Stimulated activated CD8-positive, alpha-beta memory T cell treated with anti-CD3 and anti-CD28 coated beads, Interleukin-7, amount 100 ng/mL, for 48 hours (primary cell): ENCODE measurements at regions not wholly inside any gene's neighbourhood (a gene's known extent, or its start where the extent isn't known, plus 50 kb on each side); places are given as distances from the start of the nearest gene placed in this dataset.
A peak's percentile ranks its signal among the peaks of the same experiment; 100 is the strongest.

Source experiments
- DNase-seq, 2 donors: peaks; one replicate each; pipeline ENCODE4 v3.0.0-alpha.2; 2020; ENCODE audit warnings: low read depth in 1 of 2; ENCODE audit errors: extremely low read depth in 1 of 2

DNA sequence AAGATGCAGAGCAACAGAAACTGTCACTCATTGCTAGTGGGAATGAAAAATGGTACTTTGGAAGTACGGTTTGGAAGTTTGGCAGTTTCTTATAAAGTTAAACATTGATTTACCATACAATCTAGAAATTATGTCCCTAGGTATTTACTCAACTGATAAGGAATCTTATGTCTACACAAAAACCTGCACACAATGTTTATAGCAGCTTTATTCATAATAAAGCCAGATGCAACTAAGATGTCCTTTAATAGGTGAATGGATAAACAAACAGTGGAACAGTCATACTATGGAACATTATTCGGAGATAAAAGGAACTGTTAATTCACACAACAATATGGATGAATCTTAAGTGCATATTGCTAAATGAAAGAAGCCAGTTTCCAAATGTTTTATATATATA lies 96.2 kb upstream of the SIRPA start:
- no peak for DNase-seq

DNA sequence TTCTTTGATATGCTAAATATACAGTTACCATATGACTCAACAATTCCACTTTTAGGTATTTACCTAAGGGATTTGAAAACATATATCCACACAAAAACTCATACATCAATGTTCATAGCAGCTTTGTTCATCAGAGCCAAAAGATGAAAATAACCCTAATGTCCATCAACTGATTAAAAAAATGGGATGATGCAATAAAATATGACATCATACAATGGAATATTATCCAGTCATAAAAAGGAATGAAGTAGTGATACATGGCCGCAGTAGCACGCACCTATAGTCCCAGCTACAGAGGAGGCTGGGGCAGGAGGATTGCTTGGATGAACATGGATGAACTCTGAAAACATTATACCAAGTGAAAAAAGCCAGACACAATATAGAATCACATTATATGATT lies 101.4 kb upstream of the SIRPA start:
- no peak for DNase-seq

DNA sequence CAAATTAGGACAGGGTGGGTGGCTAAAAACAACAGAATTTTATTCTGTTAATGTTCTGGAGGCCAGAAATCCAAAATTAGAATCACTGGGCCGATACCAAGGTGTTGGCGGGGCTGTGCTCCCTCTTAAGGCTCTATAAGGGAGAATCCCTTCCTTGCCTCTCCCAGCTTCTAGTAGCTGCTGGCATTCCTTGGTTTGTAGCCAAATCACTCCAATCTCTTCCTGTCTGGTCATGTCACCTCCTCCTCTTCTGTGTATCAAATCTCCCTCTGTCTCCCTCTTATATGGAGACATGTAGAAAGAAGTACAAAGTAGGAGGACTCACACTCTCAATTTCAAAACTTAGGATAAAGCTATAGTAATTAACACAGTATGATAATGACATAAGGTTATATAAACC lies 102.9 kb upstream of the SIRPA start:
- no peak for DNase-seq

DNA sequence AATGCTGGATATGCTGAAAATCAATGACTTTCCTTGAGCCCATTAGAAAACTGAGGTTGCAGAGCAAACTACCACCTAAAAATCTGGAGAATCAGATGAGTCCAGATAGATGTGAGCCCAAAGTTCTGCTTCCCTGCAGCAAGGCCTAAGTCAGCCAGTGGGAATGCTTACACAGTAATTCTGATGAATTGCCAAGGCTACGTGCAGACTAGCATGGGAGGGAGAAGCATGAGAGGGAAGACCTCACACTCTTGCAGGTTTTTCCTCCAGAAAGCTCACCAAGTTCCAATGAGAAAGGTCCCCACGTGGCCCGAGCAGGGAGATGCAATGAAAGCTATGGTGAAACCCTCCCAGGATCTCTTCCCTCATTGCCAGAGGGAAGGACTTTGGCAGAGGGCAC lies 104.8 kb upstream of the SIRPA start:
- no peak for DNase-seq

DNA sequence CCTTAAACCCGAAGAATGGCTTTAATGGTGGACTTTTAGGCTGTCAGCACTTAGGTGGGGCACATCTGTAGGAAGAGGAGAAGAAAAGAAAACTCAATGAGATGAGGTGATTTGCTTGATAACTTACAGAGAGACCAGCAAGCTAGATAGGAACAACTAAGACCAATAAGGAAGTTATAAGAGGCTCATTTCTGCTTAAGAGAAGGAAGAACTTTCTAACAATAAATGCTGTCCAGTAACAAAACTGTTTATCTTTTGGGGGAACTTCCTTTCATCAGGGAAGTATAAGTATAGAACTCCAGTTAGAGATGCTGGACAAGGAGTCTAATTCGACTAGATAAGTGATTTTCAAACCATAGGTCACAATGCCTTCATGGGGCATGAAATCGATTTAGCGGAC lies 107.2 kb upstream of the SIRPA start:
- DNase-seq = no peak

DNA sequence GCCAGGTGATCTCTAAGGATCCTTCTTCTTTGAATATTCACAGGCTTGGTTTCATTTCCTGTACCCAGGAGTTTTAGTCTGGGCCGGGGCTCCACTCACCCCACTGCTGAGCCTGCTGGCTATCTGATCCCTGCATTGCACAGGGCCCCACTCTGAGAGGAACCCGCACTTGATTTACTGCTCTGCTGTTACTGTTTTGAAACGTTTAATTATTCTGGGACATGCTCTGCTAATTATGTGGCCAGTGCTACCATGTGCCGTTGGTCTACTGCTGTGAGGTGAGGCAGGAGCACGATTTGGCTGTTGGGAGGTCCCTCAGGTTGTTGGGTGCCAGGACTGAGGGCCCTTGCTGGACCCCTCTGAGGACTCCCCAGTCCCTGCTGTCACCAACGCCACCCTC lies 108.7 kb upstream of the SIRPA start:
- DNase-seq = no peak

DNA sequence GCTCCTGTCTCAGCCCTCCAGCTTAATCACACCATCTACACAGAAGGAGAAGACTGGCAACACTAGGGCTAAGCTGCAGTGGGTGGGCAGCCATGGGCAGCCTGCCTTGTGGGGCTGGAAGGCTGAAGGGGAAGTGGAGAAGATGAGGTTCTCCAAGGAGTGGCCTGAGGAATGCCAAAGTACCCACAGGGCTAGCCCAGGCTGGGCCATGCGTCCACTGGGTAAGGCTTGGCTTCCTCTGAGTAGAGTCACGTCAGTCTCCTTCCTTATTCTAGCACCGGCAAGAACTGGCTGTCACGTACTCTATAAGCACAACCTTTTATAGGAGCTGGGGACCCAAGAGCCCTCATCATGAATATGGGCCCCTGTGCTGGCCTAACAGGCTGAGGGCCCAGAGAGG lies 110.6 kb upstream of the SIRPA start:
- no peak for DNase-seq

DNA sequence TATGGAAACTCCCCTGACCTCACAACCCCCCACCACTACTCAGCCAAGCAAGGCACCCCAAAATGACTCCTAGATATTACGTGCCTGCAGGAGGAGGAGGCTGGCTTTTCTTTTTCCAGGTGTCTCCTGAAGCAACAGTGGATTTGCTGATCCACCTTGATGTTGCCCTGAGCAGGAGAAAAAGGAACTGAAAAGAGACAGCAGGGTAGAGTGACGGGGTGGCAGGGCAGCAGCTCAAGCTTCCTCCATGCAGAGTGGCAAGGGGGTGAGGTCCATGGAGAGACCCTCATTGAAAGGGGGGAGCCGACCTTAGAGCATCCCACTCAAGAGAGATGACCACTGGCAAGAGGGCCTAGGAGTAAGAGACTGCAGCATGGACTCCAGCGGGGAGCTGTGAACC lies 112.0 kb upstream of the SIRPA start:
- DNase-seq = no peak

DNA sequence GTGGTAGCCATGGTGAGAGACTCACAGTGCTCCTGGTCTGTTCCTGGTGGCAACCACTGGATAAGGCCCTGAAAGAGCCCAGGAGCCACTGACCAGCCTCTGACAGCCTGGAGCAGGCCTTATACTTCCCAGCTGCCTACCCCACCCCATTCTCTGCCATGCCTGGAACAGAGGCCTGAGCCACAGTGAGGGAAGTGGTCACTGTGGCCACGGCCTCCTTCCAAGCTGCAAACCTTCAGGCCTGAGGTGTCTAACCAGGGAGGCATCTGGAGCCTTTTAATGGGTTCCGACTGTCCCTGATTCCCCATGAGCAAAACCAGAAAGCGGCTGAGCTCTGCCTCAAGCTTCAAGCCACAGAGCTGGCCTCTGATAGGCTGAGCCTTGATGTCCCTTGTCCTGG lies 113.0 kb upstream of the SIRPA start:
- DNase-seq = no peak

DNA sequence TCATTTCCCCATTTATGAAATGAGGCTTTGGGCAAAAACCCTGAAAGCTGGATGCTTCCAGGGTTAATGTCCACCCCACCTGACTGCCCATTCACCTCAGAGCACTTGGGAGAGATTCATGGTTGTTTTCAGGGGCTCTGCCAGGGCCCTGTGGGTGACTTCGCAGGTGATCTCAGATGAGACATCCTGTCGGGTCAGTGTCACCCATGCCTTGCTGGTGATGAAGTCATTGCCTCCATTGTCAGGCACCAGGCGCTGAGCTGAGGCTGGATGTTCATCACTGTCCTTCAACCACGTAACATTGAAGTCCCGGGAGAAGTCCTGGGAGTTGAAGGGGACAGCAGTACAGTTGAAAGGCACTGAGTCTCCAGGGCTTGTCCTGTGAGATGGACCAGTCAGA lies 115.6 kb upstream of the SIRPA start:
- DNase-seq = no peak

DNA sequence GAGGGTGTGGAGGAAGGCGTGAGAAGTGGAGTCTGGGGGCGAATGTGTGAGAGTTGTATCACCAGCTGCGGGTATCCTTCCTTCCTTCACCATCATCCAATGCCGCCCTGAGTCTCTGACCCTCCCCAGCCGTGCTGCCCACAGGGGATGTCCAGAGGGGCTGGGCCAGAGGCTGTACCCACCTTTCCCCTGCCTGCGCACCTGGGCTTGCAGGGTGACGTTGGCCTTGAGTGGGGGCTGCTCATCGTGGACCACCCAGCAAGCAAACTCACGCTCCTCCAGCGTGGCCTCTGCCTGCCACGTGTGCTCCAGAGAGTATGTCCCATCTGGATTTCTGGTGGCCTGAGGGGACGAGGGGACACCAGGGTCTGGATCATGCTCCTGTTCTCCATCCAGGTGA lies 116.9 kb upstream of the SIRPA start:
- DNase-seq = no peak

DNA sequence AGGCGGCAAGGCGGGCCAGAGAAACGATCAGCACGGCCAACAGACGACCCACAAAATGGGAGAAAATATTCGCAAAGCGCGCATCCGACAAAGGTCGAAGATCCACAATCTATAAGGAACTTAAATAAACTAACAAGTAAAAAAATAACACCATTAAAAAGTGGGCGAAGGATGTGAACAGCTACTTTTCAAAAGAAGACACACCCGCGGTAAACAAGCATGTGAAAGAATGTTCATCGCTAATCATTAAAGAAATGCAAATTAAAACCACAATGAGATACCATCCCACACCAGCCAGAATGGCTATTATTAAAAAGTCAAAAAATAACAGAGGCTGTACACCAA lies 117.8 kb upstream of the SIRPA start:
- DNase-seq = no peak

DNA sequence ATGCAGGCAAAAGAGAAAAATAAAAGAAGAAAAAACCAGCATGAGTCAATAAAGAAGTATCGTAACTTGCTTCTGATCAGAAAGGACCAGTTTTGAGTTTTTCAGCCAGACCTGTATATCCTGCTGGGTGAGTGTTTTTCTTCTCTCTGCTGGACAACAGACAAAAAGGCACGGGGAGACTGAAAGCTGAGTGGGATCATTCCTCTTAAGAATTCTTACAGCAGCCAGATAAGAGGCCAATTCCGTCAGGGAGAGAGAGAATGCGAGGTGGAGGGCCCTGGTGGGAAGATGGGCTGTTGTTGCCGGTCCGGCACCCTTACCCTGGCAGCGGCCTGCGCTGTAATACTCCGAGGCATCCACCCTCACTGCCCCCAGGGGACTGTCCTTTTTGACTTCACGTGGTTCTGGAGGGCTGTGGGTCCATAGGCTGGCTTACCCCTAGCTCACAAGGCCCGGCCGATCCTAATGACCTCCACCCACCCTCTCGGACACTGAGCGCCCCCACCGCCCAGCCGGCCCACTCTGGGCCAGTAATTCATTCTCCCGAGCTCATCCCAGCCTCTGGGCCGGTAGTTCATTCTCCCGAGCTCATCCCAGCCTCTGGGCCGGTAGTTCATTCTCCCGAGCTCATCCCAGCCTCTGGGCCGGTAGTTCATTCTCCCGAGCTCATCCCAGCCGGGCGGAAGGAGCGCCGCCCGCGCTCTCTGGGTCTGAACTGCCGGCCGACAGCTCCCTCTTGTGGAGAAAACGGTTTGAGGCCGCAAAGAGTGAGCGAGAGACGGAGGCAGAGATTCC lies 118.3 kb upstream of the SIRPA start:
- peak; percentile 53 to 67 for DNase-seq

DNA sequence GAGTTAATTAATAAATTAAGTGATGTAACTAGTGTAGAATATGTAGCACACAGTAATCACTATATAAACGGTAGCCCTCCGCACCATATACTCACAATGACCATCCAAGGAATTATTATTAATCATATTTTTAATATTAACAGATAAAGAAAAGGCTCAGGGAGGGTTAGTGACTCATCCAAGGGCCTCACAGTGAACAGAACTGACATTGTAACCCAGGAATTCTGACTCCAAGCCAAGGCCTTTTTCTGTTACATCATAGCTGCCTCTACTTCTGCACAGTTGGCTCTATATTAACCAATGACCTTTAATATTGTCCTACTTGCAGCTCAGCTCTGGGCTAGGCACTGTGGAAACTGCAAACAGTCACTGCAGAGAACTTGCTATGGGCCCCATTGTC lies 117.5 kb upstream of the SIRPG start:
- DNase-seq = no peak

DNA sequence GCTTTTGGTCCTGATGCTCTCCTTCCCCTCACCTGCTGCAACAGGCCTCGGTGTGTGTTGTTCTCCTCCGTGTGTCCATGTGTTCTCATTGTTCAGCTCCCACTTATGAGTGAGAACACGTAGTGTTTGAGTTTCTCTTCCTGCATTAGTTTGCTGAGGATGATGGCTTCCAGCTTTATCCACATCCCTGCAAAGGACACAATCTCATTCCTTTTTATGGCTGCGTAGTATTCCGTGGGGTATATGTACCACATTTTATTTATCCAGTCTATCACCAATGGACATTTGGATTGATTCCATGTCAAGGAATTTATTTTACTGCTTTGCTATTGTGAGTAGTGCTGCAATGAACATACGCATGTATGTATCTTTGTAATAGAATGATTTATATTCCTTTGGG lies 116.9 kb upstream of the SIRPG start:
- no peak for DNase-seq

DNA sequence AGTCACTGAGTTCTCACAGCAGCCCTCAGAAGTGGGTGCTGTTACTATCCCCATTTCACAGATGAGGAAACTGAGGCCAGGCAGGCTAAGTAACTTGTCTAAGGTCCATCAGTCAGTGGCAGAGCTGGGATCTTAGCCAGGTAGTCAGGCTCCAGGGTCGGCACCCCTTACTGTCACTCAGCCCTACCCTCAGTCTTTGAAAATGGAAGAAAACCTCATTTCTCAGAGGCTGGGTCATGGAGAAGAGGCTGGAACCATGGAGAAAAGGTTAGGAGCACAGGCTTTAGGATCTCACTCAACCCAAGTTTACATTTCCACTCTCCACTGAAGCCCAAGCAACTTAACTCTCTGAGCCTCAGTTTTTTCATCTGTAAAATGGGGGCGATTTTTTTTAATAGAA lies 116.2 kb upstream of the SIRPG start:
- DNase-seq = no peak

DNA sequence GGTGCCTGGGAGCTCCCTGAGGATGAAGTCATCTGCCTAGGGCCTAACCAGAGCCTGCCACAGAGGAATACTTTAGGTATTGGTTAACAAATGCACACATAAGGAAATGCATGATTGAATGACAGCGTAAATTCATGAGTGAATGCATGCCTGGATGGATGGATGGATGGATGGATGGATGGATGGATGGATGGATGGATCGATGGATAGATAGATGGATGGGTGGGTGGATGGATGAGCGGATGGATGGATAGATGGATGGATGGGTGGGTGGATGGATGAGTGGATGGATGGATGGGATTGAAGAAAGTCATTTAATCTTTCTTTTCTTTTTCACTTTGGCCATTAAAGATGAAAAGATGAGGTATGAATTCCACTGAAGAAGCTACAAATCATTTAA lies 111.9 kb upstream of the SIRPG start:
- no peak for DNase-seq

DNA sequence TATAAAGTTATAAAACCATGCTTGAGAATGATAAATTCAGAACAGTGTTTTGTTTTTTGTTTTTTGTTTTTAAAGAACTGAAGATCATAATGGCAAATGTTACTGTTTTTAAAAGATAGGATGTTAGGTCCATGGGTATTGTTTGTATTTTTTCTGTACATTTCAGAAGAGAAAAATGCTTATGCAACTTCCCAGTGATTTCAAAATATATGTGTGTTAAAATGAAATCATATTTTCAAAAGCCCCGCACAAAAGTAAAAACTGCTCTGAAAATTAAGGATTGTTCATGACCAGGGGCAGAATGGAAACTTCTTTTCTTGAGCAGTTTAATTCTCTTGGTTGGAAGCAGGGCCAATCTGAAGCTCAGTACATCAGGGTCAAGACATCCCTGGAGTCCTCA lies 109.2 kb upstream of the SIRPG start:
- DNase-seq = no peak

DNA sequence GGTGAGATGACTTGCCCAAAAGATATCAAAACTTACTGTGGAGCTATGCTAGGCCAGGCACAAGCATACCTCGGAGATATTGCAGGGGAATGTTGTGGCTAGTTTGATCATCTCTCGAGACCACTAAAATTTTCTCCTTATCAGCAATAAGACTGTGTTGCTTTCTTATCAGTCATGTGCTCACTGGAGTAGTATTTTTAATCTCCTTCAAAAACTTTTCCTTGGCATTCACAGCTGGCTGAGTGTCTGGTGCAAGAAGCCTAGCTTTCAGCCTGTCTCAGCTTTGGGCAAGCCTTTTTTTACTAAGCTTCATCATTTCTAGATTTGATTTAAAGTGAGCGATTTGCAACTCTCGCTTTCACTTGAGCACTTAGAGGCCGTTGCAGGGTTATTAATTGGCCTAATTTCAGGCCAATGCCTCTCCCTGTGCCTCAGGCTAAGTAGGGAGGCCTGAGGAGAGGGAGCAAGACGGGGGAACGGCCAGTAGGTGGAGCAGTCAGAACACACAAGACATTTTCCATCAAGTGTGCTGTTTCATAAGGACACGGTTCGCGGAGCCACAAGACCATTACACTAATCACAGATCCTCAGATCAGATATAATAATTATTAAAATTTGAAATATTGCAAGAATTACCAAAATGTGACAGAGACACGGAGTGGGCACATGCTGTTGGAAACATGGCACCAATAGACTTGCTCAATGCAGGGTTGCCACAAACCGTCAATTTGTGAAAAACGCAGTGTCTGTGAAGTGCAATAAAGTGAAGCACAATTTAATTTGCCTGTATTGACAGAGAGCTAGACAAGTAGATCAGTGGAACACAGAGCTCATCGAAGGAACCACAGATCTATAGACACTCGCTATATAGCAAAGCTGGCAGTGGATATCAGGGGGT lies 106.8 kb upstream of the SIRPG start:
- peak; percentile 7 to 34 for DNase-seq

DNA sequence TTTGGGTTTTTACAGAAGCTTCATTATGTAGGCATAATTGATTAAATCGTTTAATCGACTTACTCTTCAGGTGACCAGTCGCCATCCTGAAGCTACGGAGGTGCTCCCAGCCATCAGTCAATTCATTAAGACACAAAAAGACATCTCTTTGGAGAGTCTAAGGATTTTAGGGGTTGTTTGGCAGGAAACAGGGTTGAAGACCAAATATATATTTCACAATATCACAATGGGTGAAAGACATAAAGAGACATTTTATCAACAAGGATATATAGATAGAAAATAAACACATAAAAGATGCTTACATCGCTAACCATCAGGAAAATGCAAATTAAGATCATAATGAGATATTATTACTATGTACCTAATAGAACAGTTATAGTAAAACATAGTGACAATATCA lies 104.0 kb upstream of the SIRPG start:
- DNase-seq = no peak

DNA sequence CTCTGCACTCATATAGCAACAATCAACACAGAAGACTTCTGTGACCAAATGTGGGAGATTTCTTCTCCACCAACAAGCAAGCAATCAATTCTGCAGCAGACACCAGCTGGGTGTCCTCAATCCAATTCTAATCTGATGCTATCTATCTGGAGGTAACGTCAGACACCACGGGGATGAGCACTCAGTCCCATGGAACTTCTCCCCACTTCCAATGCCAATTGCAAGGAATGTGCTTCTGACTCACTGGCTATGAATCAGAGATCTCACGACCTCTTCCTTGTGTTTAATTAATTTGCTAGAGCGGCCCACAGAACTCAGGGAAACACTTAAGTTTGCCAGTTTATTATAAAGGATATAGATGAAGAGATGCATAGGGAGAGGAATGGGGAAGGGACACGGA lies 103.5 kb upstream of the SIRPG start:
- DNase-seq = no peak

DNA sequence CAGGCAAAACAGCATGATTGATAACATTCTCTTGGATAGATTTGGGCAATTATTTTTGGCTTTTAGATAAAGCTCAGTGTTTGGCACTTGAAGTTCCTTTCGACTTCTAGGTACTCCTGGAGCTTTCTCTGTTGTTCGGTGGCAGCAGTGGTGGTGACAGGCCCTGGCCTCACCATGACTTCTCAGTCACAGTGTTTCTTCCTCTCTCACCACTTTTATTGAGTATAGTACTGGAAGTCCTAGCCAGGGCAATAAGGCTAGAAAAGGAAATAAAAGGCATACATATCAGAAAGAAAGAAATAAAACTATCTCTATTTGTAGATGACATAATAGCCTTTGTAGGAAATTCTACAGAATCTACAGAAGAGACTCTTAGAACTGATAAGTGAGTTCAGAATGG lies 101.2 kb upstream of the SIRPG start:
- no peak for DNase-seq
